ENCODE measurements at regions not wholly inside any gene's neighbourhood (a gene's known extent, or its start where the extent isn't known, plus 50 kb on each side); places are given as distances from the start of the nearest gene placed in this dataset.

DNA sequence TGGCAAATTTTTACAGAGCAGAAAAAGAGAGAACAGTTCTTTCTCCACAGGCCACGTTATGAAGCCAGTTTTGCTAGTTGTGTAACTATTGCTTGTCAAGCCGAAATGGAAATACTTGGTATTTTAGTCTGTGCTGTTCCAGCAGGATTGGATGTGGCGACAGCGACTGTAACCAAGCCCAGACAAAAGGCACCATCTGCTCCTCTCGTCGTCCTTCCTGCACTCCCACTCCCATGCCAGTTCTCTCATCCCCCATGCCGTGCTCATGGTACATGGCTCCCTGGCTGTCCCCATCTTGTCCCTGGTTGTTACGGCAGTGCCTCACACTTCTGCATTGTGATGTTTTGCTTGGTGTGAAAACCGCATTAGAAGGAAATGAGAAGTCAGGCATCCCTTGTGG, 185.7 kb upstream of the FZD8 start:
- TF ChIP-seq POLR2A (IDR thresholded peaks at IDR 0.05; ENCODE audit: low read depth, low read length) = no peak
- TF ChIP-seq TAF1 (IDR thresholded peaks at IDR 0.05; ENCODE audit: borderline replicate concordance, low read depth, low read length) = no peak

All from GM12892 (cell line).